Fibroblast of lung (primary cell): ENCODE measurements at regions not wholly inside any gene's neighbourhood (a gene's known extent, or its start where the extent isn't known, plus 50 kb on each side); places are given as distances from the start of the nearest gene placed in this dataset.

Experiments
- DNase-seq, 2 donors: peaks; one replicate each; pipeline versions ENCODE4 v3.0.0 to v3.0.0-alpha.2; 2010; ENCODE audit warnings: low read depth in 2 of 2
- H2AFZ ChIP-seq: 2 replicates; pipeline ENCODE4 v1.5.1; 2012; ENCODE audit warnings: low read length, control low read depth, inconsistent platforms
- H3K27ac ChIP-seq: 2 replicates; pipeline ENCODE4 v1.5.1; 2011; ENCODE audit warnings: low read length, control low read depth; ENCODE audit not compliant: insufficient read depth
- H3K27me3 ChIP-seq: 2 replicates; pipeline ENCODE4 v1.5.1; 2011; ENCODE audit warnings: mild to moderate bottlenecking, low read length; ENCODE audit not compliant: control insufficient read depth, insufficient read depth
- H3K36me3 ChIP-seq: 2 replicates; pipeline ENCODE4 v1.5.1; 2011; ENCODE audit warnings: low read length; ENCODE audit not compliant: control insufficient read depth, insufficient read depth
- H3K4me1 ChIP-seq: 2 replicates; pipeline ENCODE4 v1.5.1; 2011; ENCODE audit warnings: low read length; ENCODE audit not compliant: control insufficient read depth, insufficient read depth; ENCODE audit errors: extremely low read depth
- H3K4me2 ChIP-seq: 2 replicates; pipeline ENCODE4 v1.5.1; 2011; ENCODE audit warnings: low read length, control low read depth; ENCODE audit not compliant: insufficient read depth; ENCODE audit errors: extremely low read depth
- H3K4me3 ChIP-seq, 4 experiments: fragments of 200-600 bp in 1 of 4; sonication (generic) in 1 of 4; replicated peaks in 1 of 4; 2 replicates each; pipeline ENCODE4 v1.5.1; 2011 to 2016; ENCODE audit warnings: low read length in 4 of 4, low read depth in 3 of 4, mild to moderate bottlenecking in 3 of 4, control low read depth in 2 of 4, inconsistent platforms in 1 of 4, mixed read lengths in 1 of 4; ENCODE audit not compliant: insufficient read depth in 1 of 4; ENCODE audit errors: control extremely low read depth in 1 of 4
- H3K79me2 ChIP-seq: 2 replicates; pipeline ENCODE4 v1.5.1; 2012; ENCODE audit warnings: mild to moderate bottlenecking, low read length, inconsistent platforms; ENCODE audit not compliant: control insufficient read depth, insufficient read depth
- H3K9ac ChIP-seq: 2 replicates; pipeline ENCODE4 v1.5.1; 2011; ENCODE audit warnings: mild to moderate bottlenecking, low read length, control low read depth; ENCODE audit not compliant: insufficient read depth
- H3K9me3 ChIP-seq: 2 replicates; pipeline ENCODE4 v1.5.1; 2012; ENCODE audit warnings: low read depth, low read length; ENCODE audit not compliant: control insufficient read depth, insufficient read depth
- H4K20me1 ChIP-seq: 2 replicates; pipeline ENCODE4 v1.5.1; 2011; ENCODE audit warnings: low read length; ENCODE audit not compliant: control insufficient read depth, insufficient read depth; ENCODE audit errors: extremely low read depth
- CTCF ChIP-seq, 2 donors: IDR thresholded peaks in 1 of 2; conservative IDR thresholded peaks in 1 of 2; 1 replicate in 1 of 2; 2 replicates in 1 of 2; pipeline ENCODE4 v1.5.1; 2011 to 2012; ENCODE audit warnings: low read length in 2 of 2, control low read depth in 1 of 2, inconsistent platforms in 1 of 2, low read depth in 1 of 2, mild to moderate bottlenecking in 1 of 2
- EZH2 ChIP-seq: IDR thresholded peaks from 2 replicates; pipeline ENCODE4 v1.5.1; 2012; ENCODE audit warnings: low read length, control low read depth, mild to moderate bottlenecking; ENCODE audit errors: missing control alignments

- no peaks in the 10 kb centered on the region for H3K4me1 ChIP-seq
- H4K20me1 ChIP-seq, result no peaks in the 10 kb centered on the region
- H3K36me3 ChIP-seq, result no peaks in the 10 kb centered on the region
- no peaks in the 10 kb centered on the region for H3K79me2 ChIP-seq
- no peak overlapping the region for H3K27ac ChIP-seq
- H3K9ac ChIP-seq, result no peak overlapping the region
- no peaks in the 10 kb centered on the region for H3K27me3 ChIP-seq
- H3K4me3 ChIP-seq, result no peak overlapping the region
- TF ChIP-seq EZH2, result no peak
- TF ChIP-seq CTCF (conservative IDR thresholded peaks at IDR 0.05 in 1 of 2, IDR thresholded peaks at IDR 0.05 in 1 of 2; ENCODE audit: low read depth in 1 of 2, low read length in 2 of 2), result no peak
- DNase-seq, result peak in 1 of 2 donors; percentile 41
- no peak overlapping the region for H3K4me2 ChIP-seq
- no peaks in the 10 kb centered on the region for H3K9me3 ChIP-seq
- H2AFZ ChIP-seq, result no peak overlapping the region
Measured at GRCh38 chr16:54847207-54847606, 83.5 kb upstream of the IRX5 start.

GRCh38 chr16:54846766-54847165, 83.9 kb upstream of the IRX5 start:
- Histone ChIP-seq H3K4me3 (no peak overlapping the region), H3K27ac (no peak overlapping the region), H3K4me2 (no peak overlapping the region), H3K9me3 (no peaks in the 10 kb centered on the region), H3K27me3 (no peaks in the 10 kb centered on the region), H4K20me1 (no peaks in the 10 kb centered on the region), H3K79me2 (no peaks in the 10 kb centered on the region), H3K4me1 (no peaks in the 10 kb centered on the region), H3K9ac (no peak overlapping the region), H3K36me3 (no peaks in the 10 kb centered on the region), H2AFZ (no peak overlapping the region)
- peak in 1 of 2 donors; percentile 33 for DNase-seq
- TF ChIP-seq CTCF (conservative IDR thresholded peaks at IDR 0.05 in 1 of 2, IDR thresholded peaks at IDR 0.05 in 1 of 2; ENCODE audit: low read depth in 1 of 2, low read length in 2 of 2) (no peak), EZH2 (no peak)

- Histone ChIP-seq H3K4me1 (no peaks in the 10 kb centered on the region), H3K9me3 (no peaks in the 10 kb centered on the region), H3K79me2 (no peaks in the 10 kb centered on the region), H3K36me3 (no peaks in the 10 kb centered on the region), H3K9ac (no peak overlapping the region), H3K27me3 (no peaks in the 10 kb centered on the region), H4K20me1 (no peaks in the 10 kb centered on the region), H3K4me3 (no peak overlapping the region), H3K4me2 (no peak overlapping the region), H2AFZ (no peak overlapping the region), H3K27ac (no peak overlapping the region)
- DNase-seq, result no peak
- TF ChIP-seq CTCF (conservative IDR thresholded peaks at IDR 0.05 in 1 of 2, IDR thresholded peaks at IDR 0.05 in 1 of 2; ENCODE audit: low read depth in 1 of 2, low read length in 2 of 2) (no peak), EZH2 (no peak)
Measured at GRCh38 chr16:54843424-54843750, 87.3 kb upstream of the IRX5 start.
